GM21528 (cell line): ENCODE measurements at regions not wholly inside any gene's neighbourhood (a gene's known extent, or its start where the extent isn't known, plus 50 kb on each side); places are given as distances from the start of the nearest gene placed in this dataset.

Source experiments
- ATAC-seq: cut with Tn5 transposase; IDR thresholded peaks from one replicate; pipeline ENCODE4 v1.9.1; 2021; ENCODE audit warnings: mild to moderate bottlenecking, moderate library complexity; ENCODE audit not compliant: unreplicated experiment, low FRiP score

GRCh38 chr10:129032372-129033313 lies 434.4 kb upstream of the MGMT start:
- no peak for ATAC-seq

- no peak for ATAC-seq
These were observed 433.7 kb upstream of the MGMT start for GRCh38 chr10:129033340-129033739.

GRCh38 chr10:129033790-129034272 lies 433.2 kb upstream of the MGMT start:
- ATAC-seq, result no peak

- ATAC-seq, result no peak
These were observed 431.8 kb upstream of the MGMT start for GRCh38 chr10:129035052-129035827.

GRCh38 chr10:129038522-129038921 lies 428.5 kb upstream of the MGMT start:
- no peak for ATAC-seq

- ATAC-seq, result no peak
These were observed 427.4 kb upstream of the MGMT start for GRCh38 chr10:129039406-129040370.

GRCh38 chr10:129040377-129040776 lies 426.7 kb upstream of the MGMT start:
- no peak for ATAC-seq

GRCh38 chr10:129041916-129042315 lies 425.1 kb upstream of the MGMT start:
- ATAC-seq, result no peak

- ATAC-seq, result no peak
These were observed 424.1 kb upstream of the MGMT start for GRCh38 chr10:129042776-129043595.

GRCh38 chr10:129043691-129044090 lies 423.4 kb upstream of the MGMT start:
- ATAC-seq, result no peak

- no peak for ATAC-seq
These were observed 421.4 kb upstream of the MGMT start for GRCh38 chr10:129045599-129045998.

GRCh38 chr10:129046065-129046681 lies 420.9 kb upstream of the MGMT start:
- ATAC-seq, result no peak

- ATAC-seq, result no peak
These were observed 420.1 kb upstream of the MGMT start for GRCh38 chr10:129046962-129047361.

GRCh38 chr10:129047600-129047999 lies 419.4 kb upstream of the MGMT start:
- ATAC-seq, result no peak

GRCh38 chr10:129048513-129048912 lies 418.5 kb upstream of the MGMT start:
- ATAC-seq, result no peak

GRCh38 chr10:129049501-129049900 lies 417.5 kb upstream of the MGMT start:
- no peak for ATAC-seq

GRCh38 chr10:129055225-129055624 lies 411.8 kb upstream of the MGMT start:
- no peak for ATAC-seq

GRCh38 chr10:129055986-129056385 lies 411.1 kb upstream of the MGMT start:
- no peak for ATAC-seq
